ENCODE measurements at regions not wholly inside any gene's neighbourhood (a gene's known extent, or its start where the extent isn't known, plus 50 kb on each side); places are given as distances from the start of the nearest gene placed in this dataset.

GRCh38 chr4:119765469-119765868, 136.9 kb upstream of the PDE5A start:
- TF ChIP-seq, protein P1, sequence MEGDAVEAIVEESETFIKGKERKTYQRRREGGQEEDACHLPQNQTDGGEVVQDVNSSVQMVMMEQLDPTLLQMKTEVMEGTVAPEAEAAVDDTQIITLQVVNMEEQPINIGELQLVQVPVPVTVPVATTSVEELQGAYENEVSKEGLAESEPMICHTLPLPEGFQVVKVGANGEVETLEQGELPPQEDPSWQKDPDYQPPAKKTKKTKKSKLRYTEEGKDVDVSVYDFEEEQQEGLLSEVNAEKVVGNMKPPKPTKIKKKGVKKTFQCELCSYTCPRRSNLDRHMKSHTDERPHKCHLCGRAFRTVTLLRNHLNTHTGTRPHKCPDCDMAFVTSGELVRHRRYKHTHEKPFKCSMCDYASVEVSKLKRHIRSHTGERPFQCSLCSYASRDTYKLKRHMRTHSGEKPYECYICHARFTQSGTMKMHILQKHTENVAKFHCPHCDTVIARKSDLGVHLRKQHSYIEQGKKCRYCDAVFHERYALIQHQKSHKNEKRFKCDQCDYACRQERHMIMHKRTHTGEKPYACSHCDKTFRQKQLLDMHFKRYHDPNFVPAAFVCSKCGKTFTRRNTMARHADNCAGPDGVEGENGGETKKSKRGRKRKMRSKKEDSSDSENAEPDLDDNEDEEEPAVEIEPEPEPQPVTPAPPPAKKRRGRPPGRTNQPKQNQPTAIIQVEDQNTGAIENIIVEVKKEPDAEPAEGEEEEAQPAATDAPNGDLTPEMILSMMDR (IDR thresholded peaks at IDR 0.05; ENCODE audit: low read depth, low read length), result no peak
- TF ChIP-seq EZH2phosphoT487 (IDR thresholded peaks at IDR 0.05; ENCODE audit: low read depth), result no peak

Data from OCI-LY3 (cell line).